H9 (cell line): ENCODE measurements at regions not wholly inside any gene's neighbourhood (a gene's known extent, or its start where the extent isn't known, plus 50 kb on each side); places are given as distances from the start of the nearest gene placed in this dataset.

Source experiments
- DNase-seq: peaks from one replicate; pipeline ENCODE4 v3.0.0-alpha.2; 2017
- H2AFZ ChIP-seq: one replicate; pipeline ENCODE4 v1.6.1; 2013; ENCODE audit warnings: mild to moderate bottlenecking, low read length, control low read depth, moderate library complexity
- H2AK5ac ChIP-seq: 2 replicates; pipeline ENCODE4 v1.6.1; 2013; ENCODE audit warnings: low read length, control low read depth, mixed read lengths; ENCODE audit not compliant: insufficient read length
- H2BK120ac ChIP-seq: one replicate; pipeline ENCODE4 v1.6.1; 2013; ENCODE audit warnings: low read depth, mild to moderate bottlenecking, low read length, control low read depth, inconsistent platforms; ENCODE audit not compliant: poor library complexity, severe bottlenecking
- H2BK12ac ChIP-seq: 2 replicates; pipeline ENCODE4 v1.6.1; 2013; ENCODE audit warnings: low read length, control low read depth, mixed read lengths, low read depth; ENCODE audit not compliant: insufficient read length
- H2BK15ac ChIP-seq: 2 replicates; pipeline ENCODE4 v1.6.1; 2013; ENCODE audit warnings: low read depth, low read length, control low read depth
- H2BK20ac ChIP-seq: one replicate; pipeline ENCODE4 v1.6.1; 2013; ENCODE audit warnings: low read depth, mild to moderate bottlenecking, low read length, control low read depth, inconsistent platforms; ENCODE audit not compliant: poor library complexity, severe bottlenecking
- H2BK5ac ChIP-seq: 2 replicates; pipeline ENCODE4 v1.6.1; 2013; ENCODE audit warnings: low read length, control low read depth, mixed read lengths; ENCODE audit not compliant: insufficient read length
- H3K14ac ChIP-seq: 2 replicates; pipeline ENCODE4 v1.6.1; 2013; ENCODE audit warnings: low read length, control low read depth; ENCODE audit not compliant: insufficient read depth
- H3K18ac ChIP-seq: 2 replicates; pipeline ENCODE4 v1.6.1; 2013; ENCODE audit warnings: low read depth, mild to moderate bottlenecking, mixed read lengths, low read length, control low read depth; ENCODE audit not compliant: insufficient read length
- H3K23ac ChIP-seq: 2 replicates; pipeline ENCODE4 v1.6.1; 2013; ENCODE audit warnings: low read length, control low read depth, mixed read lengths, low read depth; ENCODE audit not compliant: insufficient read length
- H3K23me2 ChIP-seq: 2 replicates; pipeline ENCODE4 v1.6.1; 2013; ENCODE audit warnings: low read depth, mild to moderate bottlenecking, mixed read lengths, low read length, control low read depth; ENCODE audit not compliant: insufficient read length, poor library complexity, severe bottlenecking
- H3K27ac ChIP-seq: 2 replicates; pipeline ENCODE4 v1.5.1; 2013; ENCODE audit warnings: low read length, control low read depth, mixed read lengths, low read depth; ENCODE audit not compliant: insufficient read length
- H3K27me3 ChIP-seq: 2 replicates; pipeline ENCODE4 v1.6.1; 2013; ENCODE audit warnings: low read length, control low read depth, inconsistent platforms; ENCODE audit not compliant: insufficient read depth
- H3K4ac ChIP-seq: 2 replicates; pipeline ENCODE4 v1.6.1; 2013; ENCODE audit warnings: low read depth, mild to moderate bottlenecking, control low read depth, inconsistent platforms, low read length, moderate library complexity
- H3K4me1 ChIP-seq: 2 replicates; pipeline ENCODE4 v1.6.1; 2013; ENCODE audit warnings: low read length, control low read depth, inconsistent platforms; ENCODE audit not compliant: insufficient read depth
- H3K4me2 ChIP-seq: 2 replicates; pipeline ENCODE4 v1.6.1; 2013; ENCODE audit warnings: low read length, control low read depth, mixed read lengths; ENCODE audit not compliant: insufficient read length, insufficient read depth
- H3K56ac ChIP-seq: 2 replicates; pipeline ENCODE4 v1.6.1; 2013; ENCODE audit warnings: low read depth, mild to moderate bottlenecking, mixed read lengths, low read length, control low read depth; ENCODE audit not compliant: insufficient read length
- H3K79me1 ChIP-seq: 2 replicates; pipeline ENCODE4 v1.6.1; 2013; ENCODE audit warnings: low read depth, mild to moderate bottlenecking, moderate library complexity, low read length, control low read depth, inconsistent platforms; ENCODE audit not compliant: insufficient read depth, poor library complexity, severe bottlenecking
- H3K79me2 ChIP-seq: 2 replicates; pipeline ENCODE4 v1.6.1; 2013; ENCODE audit warnings: low read length, control low read depth, inconsistent platforms; ENCODE audit not compliant: insufficient read depth
- H3K9ac ChIP-seq: 2 replicates; pipeline ENCODE4 v1.6.1; 2013; ENCODE audit warnings: low read length, control low read depth, mixed read lengths; ENCODE audit not compliant: insufficient read length; ENCODE audit errors: extremely low read depth
- H3K9me3 ChIP-seq: one replicate; pipeline ENCODE4 v1.6.1; 2013; ENCODE audit warnings: low read depth, low read length, inconsistent platforms; ENCODE audit not compliant: control insufficient read depth
- H3T11ph ChIP-seq: one replicate; pipeline ENCODE4 v1.6.1; 2013; ENCODE audit warnings: mild to moderate bottlenecking, low read length, control low read depth, inconsistent platforms
- H4K20me1 ChIP-seq: one replicate; pipeline ENCODE4 v1.6.1; 2013; ENCODE audit not compliant: control insufficient read depth, insufficient read length, insufficient read depth
- H4K5ac ChIP-seq: 2 replicates; pipeline ENCODE4 v1.6.1; 2013; ENCODE audit warnings: low read depth, mild to moderate bottlenecking, mixed read lengths, low read length, control low read depth; ENCODE audit not compliant: insufficient read length
- H4K8ac ChIP-seq: replicated peaks from 2 replicates; pipeline ENCODE4 v1.6.1; 2013; ENCODE audit warnings: low read length, control low read depth, mixed read lengths, low read depth; ENCODE audit not compliant: insufficient read length
- H4K91ac ChIP-seq: 2 replicates; pipeline ENCODE4 v1.6.1; 2013; ENCODE audit warnings: low read depth, mild to moderate bottlenecking, moderate library complexity, mixed read lengths, low read length, control low read depth; ENCODE audit not compliant: insufficient read length
- H3K27ac Mint-ChIP-seq, 3 experiments: 2 replicates in 2 of 3; 3 replicates in 1 of 3; pipeline ENCODE4 v1.8.0; 2020 to 2021; ENCODE audit warnings: mixed read lengths in 3 of 3, mild to moderate bottlenecking in 1 of 3, moderate library complexity in 1 of 3
- H3K27me3 Mint-ChIP-seq: 2 replicates; pipeline ENCODE4 v1.8.0; 2021; ENCODE audit warnings: low read depth, mild to moderate bottlenecking, moderate library complexity, mixed read lengths
- H3K36me3 Mint-ChIP-seq, 3 experiments: 2 replicates in 2 of 3; 3 replicates in 1 of 3; pipeline ENCODE4 v1.8.0; 2020 to 2021; ENCODE audit warnings: low read depth in 3 of 3, mixed read lengths in 3 of 3; ENCODE audit not compliant: insufficient read depth in 1 of 3
- H3K4me1 Mint-ChIP-seq, 2 experiments: 2 replicates each; pipeline ENCODE4 v1.8.0; 2020; ENCODE audit warnings: mixed read lengths in 2 of 2
- H3K4me3 Mint-ChIP-seq, 2 experiments: 2 replicates in 1 of 2; 3 replicates in 1 of 2; pipeline ENCODE4 v1.8.0; 2020 to 2021; ENCODE audit warnings: mild to moderate bottlenecking in 2 of 2, mixed read lengths in 2 of 2, moderate library complexity in 1 of 2
- H3K9me3 Mint-ChIP-seq, 2 experiments: 2 replicates in 1 of 2; 3 replicates in 1 of 2; pipeline ENCODE4 v1.8.0; 2020; ENCODE audit warnings: mild to moderate bottlenecking in 2 of 2, mixed read lengths in 2 of 2, moderate library complexity in 1 of 2
- CTCF ChIP-seq: fragments of 200-600 bp; sonication (generic); conservative IDR thresholded peaks from 3 replicates; pipeline ENCODE4 v1.8.0; 2021; ENCODE audit warnings: antibody characterized with exemption, mild to moderate bottlenecking
- WGBS: extraction: QIAGEN DNeasy Blood & Tissue Kit; methylation state at CpG from one replicate; pipeline ENCODE4 v1.1.7; 2013; ENCODE audit warnings: missing lambda C conversion rate, low lambda C conversion rate, mixed read lengths; ENCODE audit not compliant: insufficient read length; ENCODE audit errors: extremely low coverage; 5-methylcytosine and 5-hydroxymethylcytosine counted together

- no peak overlapping the region for H3K18ac ChIP-seq
- H3K9me3 ChIP-seq: no peaks in the 10 kb centered on the region
- no peak overlapping the region for H3K23ac ChIP-seq
- H2BK5ac ChIP-seq: no peak overlapping the region
- no peaks in the 10 kb centered on the region for H3K79me2 ChIP-seq
- no peaks in the 10 kb centered on the region for H3K36me3 Mint-ChIP-seq
- H3K4me1 ChIP-seq: no peaks in the 10 kb centered on the region
- no peak overlapping the region for H3K56ac ChIP-seq
- no peak overlapping the region for H2AK5ac ChIP-seq
- H3K27me3 ChIP-seq: no peaks in the 10 kb centered on the region
- H2BK15ac ChIP-seq: no peak overlapping the region
- no peak for DNase-seq
- no peak overlapping the region for H2BK12ac ChIP-seq
- no peak overlapping the region for H3K27ac ChIP-seq
- H2BK20ac ChIP-seq: no peak overlapping the region
- no peak overlapping the region for H3K9ac ChIP-seq
- H4K5ac ChIP-seq: no peak overlapping the region
- H3K27ac Mint-ChIP-seq: no peak overlapping the region; a peak in 1 of 7 replicates
- no peak overlapping the region for H2BK120ac ChIP-seq
- H3K4ac ChIP-seq: no peak overlapping the region
- H3K4me3 Mint-ChIP-seq: no peak overlapping the region
- H4K91ac ChIP-seq: no peak overlapping the region
- no peak for TF ChIP-seq CTCF
- H3K9me3 Mint-ChIP-seq: no peaks in the 10 kb centered on the region; a peak in 2 of 5 replicates
- H3K4me2 ChIP-seq: no peak overlapping the region
- H3T11ph ChIP-seq: no peak overlapping the region
- H3K23me2 ChIP-seq: no peaks in the 10 kb centered on the region
- no peaks in the 10 kb centered on the region for H3K4me1 Mint-ChIP-seq
- H2AFZ ChIP-seq: no peak overlapping the region
- no peak overlapping the region for H4K8ac ChIP-seq
- no peaks in the 10 kb centered on the region for H4K20me1 ChIP-seq
- no peaks in the 10 kb centered on the region for H3K27me3 Mint-ChIP-seq
- no CpG with 5 or more reads among the region's 3 CpGs for WGBS
- H3K14ac ChIP-seq: no peak overlapping the region
- no peaks in the 10 kb centered on the region for H3K79me1 ChIP-seq
Measured at GRCh38 chr6:130520221-130520620, 154.4 kb downstream of the TMEM200A start.
